GM12873 (cell line): ENCODE measurements at regions not wholly inside any gene's neighbourhood (a gene's known extent, or its start where the extent isn't known, plus 50 kb on each side); places are given as distances from the start of the nearest gene placed in this dataset.

Experiments used
- CTCF ChIP-seq: IDR thresholded peaks from 2 replicates; pipeline ENCODE4 v1.5.1; 2012; ENCODE audit warnings: low read depth, mild to moderate bottlenecking, moderate library complexity, low read length, control low read depth; ENCODE audit not compliant: insufficient read depth; ENCODE audit errors: missing control alignments

GRCh38 chr3:27978440-27978839, 256.3 kb upstream of the EOMES start:
- TF ChIP-seq CTCF = no peak

- no peak for TF ChIP-seq CTCF
These were observed 255.9 kb upstream of the CMC1 start for GRCh38 chr3:27985369-27986035.

- no peak for TF ChIP-seq CTCF
These were observed 255.1 kb upstream of the CMC1 start for GRCh38 chr3:27986234-27986879.

- TF ChIP-seq CTCF = no peak
These were observed 251.1 kb upstream of the CMC1 start for GRCh38 chr3:27990324-27990723.

GRCh38 chr3:27990837-27991236, 250.6 kb upstream of the CMC1 start:
- no peak for TF ChIP-seq CTCF

- no peak for TF ChIP-seq CTCF
These were observed 248.4 kb upstream of the CMC1 start for GRCh38 chr3:27993051-27993450.

- TF ChIP-seq CTCF = no peak
These were observed 240.8 kb upstream of the CMC1 start for GRCh38 chr3:28000608-28001007.
